ENCODE measurements at regions not wholly inside any gene's neighbourhood (a gene's known extent, or its start where the extent isn't known, plus 50 kb on each side); places are given as distances from the start of the nearest gene placed in this dataset.
"Not testable (repeated sequence)": the region's sequence is repeated elsewhere in the genome, so short reads cannot be mapped to it uniquely, and the experiment has no call there.

DNA sequence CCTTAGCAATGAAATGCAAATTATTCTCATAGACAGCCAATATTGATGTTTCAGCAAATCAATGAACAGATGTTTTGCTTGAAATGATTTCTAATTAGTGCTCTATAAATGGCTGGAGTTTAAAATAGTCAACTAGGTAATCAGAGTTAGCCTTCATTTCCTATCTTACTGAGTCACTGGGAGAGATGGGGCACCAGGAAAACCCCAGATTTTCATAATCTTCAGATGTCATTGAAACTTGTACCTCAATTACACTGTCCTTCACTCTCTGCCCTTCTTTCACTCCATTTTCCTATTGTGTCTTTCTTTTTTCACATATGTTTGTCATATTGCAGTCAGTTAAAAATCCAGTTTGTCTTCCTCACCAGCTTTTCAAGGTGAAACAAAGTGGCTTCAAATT, 92.7 kb downstream of the C12orf75 start:
- in situ Hi-C loops (cut with MboI; ENCODE audit: low sequenced_read_pairs): loop anchor here (25.0 kb wide), 1 partner anchor 714 kb away; the partner anchor contains the start of gene NUAK1

DNA sequence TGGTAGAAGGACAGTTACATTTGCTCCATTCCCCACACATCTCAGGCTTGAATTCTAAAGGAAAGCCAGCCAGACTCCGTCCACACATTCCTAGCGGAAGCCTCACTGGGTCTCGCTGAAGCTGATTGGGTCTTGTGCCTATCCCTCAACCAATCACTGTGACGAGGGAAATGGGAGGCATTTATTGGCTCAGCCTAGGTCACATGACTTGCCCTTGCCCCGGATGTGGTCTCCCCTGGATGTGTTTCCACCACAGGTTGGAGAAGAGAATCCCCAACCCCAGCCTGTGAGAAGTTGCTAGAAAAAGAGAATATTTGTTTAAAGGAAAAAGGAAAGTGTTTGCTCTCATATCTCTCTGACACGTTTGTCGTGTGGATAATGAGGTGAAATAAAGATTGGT, 93.4 kb downstream of the C12orf75 start:
- in situ Hi-C loops (cut with MboI; ENCODE audit: low sequenced_read_pairs): loop anchor here (25.0 kb wide), 1 partner anchor 713 kb away; the partner anchor contains the start of gene NUAK1

DNA sequence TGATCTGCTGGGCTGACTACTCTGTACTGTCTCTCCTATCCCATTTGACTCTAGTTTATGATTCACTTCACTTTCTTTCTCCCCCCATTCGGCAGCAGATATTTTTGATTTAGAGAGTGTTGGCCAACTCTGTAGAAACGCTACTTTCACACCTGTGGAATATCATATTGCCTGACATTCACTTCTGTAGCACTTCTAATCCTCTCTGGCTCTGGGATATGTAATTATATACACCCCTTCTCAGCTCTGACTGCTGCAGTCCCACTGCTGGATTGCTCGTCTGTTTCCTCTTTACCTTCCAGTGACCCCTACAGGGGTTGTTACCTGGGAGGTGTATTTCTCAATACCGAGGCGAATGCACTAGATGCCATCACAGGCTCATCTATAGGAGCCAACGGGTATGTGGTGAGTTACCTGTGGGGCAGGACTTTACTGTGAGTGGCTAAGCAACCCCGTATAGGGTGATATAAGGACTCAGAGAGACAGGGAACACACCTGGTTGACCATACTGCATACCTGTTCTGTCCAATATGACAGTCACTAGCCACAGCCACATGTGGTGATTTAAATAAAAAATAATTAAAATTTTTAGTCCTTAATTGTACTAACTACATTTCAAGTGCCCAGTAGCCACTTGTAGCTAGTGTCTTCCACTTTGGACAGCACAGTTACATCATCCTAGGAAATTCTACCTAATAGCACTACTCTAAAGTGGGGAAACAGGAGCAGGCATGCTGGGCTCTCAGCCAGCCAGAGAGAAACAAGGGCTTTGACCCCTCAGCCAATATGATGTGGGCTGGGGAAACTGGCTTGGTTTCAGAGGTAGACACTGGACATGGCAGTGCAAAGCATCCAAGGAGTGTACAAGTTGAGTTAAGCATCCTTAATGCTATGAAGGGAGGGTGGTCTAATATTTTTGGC, 95.0 kb downstream of the C12orf75 start:
- in situ Hi-C loops (cut with MboI; ENCODE audit: low sequenced_read_pairs): no loop called here

DNA sequence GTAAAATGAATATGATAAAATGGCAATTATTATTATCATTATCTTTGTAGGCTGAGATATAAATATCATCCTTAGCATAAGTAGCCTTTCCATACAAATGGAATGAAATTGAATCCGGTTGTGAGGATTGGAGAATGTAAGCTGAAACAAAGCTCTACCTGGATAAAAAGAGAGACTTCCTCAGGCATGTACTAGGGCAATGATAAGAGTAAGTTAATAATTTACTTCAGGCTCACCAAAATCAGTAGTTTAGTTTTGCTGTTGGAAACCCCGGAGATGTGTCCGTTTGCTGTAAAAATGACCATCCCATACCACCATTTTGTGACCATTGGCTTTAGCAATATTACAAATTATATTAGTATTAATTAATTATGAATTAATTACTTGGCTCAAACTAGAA, 96.3 kb downstream of the C12orf75 start:
- in situ Hi-C loops (cut with MboI; ENCODE audit: low sequenced_read_pairs): no loop called here

DNA sequence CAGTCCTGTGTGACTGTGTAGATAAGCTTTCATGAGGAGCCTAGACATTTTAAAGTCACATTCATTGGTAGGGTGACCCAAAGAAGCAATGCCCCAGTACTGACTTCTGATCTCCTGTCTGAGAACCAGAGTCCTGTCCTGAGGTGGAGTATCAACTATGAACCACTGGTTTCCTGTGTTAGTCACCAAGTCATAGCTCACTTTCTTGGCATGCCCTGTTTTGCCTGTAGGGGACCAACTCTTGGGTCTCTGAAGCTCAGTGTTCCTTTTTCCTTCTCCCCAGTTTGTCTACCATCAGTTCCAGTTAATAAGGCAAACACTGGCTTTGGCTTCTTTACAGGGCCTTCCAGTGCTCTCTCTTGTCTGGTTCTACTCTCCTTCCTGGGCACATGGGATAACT, 97.4 kb downstream of the C12orf75 start:
- in situ Hi-C loops (cut with MboI; ENCODE audit: low sequenced_read_pairs): no loop called here

DNA sequence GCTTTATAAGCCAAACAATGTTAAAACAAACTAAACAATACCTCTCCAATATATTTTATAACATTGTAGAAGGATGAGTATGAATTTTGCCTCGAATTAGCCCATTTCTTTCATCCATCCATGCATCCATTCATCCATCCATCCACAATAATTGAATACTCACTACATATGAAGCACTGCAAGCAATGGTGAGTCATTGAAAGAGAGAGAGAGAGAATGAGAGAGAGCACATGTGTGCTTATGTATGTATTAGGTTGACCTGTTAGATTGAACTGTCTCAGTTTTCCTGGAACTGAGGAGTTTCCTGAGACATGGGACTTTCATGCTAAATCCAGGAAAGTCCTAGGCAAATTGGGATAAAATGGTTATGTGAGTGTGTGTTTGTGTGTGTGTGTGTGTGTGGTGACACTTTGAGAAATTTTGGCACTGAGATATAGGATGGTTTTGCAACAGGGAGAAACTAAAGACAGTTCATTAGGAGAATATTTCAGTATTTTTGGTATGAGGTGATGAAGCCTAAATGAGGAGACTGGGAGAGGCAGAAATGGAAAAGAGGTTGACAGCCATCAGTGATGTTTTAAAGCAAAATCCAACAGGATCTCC, 98.4 kb downstream of the C12orf75 start:
- in situ Hi-C loops (cut with MboI; ENCODE audit: low sequenced_read_pairs): no loop called here

DNA sequence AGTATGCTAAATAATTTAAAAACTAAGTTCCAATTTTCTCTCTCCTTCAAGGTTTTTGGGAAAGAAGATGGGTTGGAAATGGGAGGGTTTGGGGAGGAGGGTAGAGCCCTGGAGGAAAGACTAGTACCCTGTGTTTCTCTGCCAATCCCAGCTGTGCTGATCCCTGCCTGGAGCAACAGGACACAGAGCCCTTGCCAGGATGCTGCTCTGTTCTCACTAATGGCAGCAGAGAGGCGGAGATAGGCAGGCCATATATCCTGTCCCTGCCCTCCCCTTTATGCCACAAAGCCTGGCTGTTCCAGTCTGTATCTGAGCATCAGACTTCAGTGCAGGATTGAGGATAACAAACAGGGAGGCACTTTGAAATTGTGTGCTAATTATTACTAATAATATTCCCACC, 99.0 kb downstream of the C12orf75 start:
- in situ Hi-C loops (cut with MboI; ENCODE audit: low sequenced_read_pairs): no loop called here

DNA sequence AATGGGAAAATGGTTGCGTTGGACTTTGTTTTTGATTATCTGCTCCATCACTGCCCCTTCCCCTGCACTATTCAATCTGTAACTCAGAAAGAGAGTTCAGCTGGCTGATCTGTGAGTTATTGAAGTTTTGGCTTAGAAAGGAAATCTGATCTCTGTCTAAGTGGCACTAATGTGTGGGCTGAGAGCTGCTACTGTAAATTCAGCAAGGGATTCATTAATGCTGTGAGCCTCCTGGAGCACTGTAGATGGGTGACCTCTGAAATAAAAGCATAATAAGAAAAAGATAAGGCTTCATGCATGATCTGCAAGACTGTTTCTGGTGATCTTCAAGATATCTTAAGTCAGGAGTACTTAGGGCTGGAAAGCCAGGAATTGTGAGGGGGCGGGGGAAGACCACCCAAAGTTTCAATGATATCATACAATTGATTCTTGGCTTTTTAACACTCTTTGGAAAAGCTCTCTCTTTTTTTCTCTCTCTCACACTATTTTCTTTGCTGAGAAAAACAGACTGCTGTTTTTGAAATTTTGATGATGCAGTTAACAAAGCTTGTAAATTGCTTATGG, 101.1 kb downstream of the C12orf75 start:
- in situ Hi-C loops (cut with MboI; ENCODE audit: low sequenced_read_pairs): no loop called here

DNA sequence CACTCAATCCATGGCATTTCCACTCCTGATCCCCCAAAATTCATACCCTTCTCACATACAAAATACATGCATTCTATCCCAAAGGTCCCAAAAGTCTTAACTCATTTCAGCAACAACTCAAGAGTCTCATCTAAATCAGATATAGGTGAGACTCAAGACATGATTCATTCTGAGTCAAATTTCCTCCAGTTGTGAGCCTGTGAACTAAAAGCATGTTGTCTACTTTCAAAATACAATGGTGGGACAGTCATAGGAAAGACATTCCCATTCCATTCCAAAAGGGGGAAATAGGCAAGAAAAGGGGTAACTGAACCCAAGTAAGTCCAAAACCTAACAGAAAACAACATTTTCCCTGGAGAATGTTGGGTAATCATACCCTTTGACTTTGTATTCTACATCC, 103.3 kb downstream of the C12orf75 start:
- in situ Hi-C loops (cut with MboI; ENCODE audit: low sequenced_read_pairs): no loop called here

DNA sequence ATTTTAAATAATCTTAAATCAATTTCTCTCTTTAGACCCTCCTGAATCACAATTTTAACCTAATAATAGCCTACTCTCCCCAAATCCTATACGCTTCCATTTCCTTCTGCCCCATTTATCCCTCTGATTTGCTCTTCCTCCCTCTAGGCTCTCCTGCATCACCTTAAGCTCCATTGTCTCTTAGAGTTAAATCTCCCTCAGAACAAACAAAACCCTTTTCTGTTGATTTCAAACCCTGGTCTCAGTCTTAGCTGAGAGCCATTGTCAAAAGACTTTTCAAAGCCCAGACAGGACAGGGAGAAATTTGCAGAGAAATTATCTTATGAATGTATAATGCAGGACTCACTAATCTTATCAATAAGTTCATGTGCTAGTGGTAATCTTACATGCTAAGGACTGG, 106.1 kb downstream of the C12orf75 start:
- in situ Hi-C loops (cut with MboI; ENCODE audit: low sequenced_read_pairs): no loop called here

DNA sequence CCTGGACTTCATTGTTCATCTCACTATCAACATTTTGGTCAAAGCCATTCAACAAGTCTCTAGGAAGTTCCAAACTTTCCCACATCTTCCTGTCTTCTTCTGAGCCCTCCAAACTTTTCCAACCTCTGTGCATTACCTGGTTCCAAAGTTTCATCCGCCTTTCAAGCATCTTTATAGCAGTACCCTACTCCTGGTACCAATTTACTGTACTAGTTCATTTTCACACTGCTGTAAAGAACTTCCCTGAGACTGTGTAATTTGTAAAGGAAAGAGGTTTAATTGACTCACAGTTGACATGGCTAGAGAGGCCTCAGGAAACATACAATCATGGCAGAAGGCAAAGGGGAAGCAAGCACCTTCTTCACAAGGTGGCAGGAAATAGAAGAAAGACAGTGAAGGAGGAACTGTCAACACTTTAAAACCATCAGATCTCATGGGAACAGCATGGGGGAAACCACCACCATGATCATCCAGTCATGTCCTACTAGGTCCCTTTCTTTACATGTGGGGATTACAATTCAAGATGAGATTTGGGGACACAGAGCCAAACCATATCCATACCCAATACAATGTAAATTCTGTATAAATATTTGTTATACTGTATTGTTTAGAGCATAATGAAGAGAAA, 109.7 kb downstream of the C12orf75 start:
- in situ Hi-C loops (cut with MboI; ENCODE audit: low sequenced_read_pairs): no loop called here

DNA sequence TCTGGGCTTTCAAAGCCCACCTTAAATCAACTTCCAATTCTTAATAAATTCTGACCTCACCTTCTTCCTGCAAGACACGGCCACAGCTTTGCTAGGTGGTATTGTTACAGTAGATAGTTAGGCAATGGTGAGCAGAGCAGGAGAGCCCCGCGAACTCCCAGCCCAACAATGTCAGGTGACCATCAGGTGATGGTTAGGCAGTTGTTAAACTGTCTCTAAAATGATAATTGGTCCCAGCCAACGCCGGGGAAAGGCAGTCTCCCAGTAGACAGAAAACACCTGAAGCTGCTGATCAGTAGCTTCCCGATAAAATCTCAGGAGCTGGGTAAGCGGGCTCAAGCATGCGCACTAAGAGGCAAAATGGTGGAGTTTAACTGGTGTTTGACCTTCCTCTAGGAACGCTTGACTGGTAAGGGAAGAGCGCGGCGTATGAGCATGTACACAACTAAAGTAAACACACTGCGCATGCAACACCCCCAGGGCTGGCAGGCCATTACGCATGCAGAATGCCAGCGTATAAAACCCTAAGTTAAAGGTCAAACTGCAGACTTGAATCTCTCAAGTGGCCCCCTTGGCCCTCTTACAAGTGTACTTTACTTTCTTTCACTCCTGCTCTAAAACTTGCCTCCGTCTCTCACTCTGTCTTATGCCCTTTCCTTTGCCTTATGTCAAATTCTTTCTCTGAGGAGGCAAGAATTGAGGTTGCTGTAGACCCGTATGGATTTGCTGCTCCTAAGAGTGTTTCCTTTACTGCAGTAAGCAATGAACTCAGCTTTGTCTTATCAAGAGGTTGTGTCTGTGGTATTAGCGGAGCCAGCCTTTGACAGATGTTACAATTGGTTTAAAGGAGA, 113.5 kb downstream of the C12orf75 start:
- in situ Hi-C loops (cut with MboI; ENCODE audit: low sequenced_read_pairs): no loop called here

DNA sequence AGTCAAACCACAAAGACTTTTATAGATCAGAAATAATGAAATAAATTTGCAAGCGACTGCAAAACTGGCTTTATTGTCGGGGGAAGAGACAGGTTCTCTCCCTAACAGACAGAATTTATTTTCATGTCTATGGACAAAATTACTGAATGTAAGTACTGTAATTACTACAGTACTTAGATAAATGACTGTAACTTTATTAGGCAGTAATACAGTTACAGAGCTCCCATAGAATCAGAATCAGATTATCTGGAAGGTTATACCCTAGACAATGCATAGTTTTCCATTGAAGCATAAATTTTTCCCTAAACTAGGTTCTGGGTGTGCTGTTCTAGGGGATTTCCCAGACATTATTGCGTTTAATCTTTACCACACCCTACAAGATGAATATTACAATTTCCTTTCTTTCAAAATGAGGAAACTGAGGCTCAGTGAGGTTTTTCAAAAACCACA, 114.2 kb downstream of the C12orf75 start:
- in situ Hi-C loops (cut with MboI; ENCODE audit: low sequenced_read_pairs): no loop called here

DNA sequence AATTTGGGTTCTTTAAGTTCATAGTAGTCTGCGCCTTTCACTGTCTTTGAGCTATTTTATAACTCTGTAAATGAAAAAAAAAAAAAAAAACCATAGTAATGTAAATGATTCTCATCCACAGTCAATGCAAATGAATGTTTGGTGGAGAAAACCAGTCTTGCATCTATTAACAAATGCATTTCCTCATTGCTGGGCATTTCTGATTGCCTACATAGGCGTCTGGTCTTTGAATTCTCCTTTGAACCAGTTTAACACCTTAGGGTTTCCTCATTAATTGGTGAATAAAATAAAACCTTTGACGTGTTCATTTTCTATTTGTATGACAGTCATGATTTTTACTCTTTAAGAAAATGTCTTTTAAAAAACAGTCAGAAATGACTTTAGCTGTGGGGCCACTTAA, 114.8 kb downstream of the C12orf75 start:
- in situ Hi-C loops (cut with MboI; ENCODE audit: low sequenced_read_pairs): no loop called here

DNA sequence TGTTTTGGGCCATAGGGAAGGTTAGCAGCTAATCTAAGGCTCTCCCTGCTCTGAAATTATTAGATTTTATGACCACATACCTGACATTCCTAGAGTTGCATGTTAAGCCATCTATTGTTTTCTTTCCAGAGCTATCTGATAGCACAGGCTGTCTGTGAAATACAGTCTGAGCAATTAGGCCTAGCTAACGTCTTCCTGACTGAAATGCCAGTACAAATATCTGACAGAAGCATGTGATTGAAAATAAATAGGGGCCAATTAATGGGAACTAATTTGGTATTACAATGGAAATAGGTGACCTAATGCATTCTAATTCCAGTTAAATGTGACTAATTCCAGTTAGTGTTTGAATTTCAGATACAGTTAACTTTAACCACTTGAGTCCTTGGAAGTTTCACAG, 115.2 kb downstream of the C12orf75 start:
- in situ Hi-C loops (cut with MboI; ENCODE audit: low sequenced_read_pairs): no loop called here

DNA sequence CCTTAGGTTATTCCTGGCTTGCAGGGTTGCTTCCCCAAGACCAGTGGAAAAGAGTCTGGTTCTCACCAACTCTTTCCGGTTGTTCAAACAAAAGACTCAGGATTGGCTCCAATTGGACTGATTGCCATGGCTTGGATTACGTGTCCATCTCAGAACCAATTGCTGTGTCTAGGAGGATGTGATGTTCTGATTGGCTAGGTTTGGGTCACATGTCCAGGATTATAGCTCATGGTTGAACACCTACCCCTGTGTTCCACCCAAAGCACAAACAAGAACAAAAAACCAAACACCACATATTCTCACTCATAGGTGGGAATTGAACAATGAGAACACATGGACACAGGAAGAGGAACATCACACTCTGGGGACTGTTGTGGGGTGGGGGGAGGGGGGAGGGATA, 116.0 kb downstream of the C12orf75 start:
- in situ Hi-C loops (cut with MboI; ENCODE audit: low sequenced_read_pairs): not testable (repeated sequence)

DNA sequence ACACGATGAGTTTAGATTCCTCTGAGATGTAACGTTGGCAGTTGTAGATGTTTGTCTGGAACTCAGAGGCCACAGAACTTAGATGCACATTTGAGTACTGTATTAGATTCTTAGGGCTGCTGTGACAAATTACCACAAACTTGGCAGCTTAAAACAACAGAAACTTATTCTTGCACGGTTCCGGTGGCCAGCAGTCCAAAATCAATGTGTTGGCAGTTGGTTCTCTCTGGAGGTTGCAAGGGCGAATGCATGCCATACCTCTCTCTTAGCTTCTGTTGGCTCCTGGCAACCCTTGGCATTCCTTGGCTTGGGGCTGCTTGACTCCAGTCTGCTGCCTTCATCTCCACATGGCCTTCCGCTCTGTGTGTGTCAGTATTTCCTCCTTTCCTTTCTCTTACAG, 118.9 kb downstream of the C12orf75 start:
- in situ Hi-C loops (cut with MboI; ENCODE audit: low sequenced_read_pairs): no loop called here

DNA sequence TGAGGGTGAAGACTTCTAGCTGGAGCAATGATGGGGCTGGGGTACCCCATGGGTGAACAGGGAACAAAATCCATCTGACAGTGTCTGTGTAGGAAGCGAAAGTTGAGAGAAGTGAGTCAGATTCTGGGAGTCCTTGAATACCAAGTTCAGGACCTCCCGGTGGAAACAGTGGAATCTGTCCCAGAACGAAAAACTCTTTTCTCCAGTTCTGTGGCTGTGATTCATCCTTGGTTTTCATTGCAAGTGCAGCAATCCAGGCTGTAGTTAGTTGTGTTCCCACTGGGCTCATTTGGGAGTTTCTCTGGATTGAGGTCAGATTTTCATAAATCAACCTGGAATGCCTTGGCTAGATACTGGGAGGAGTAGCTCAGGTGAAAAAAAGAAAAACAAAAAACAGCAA, 120.7 kb downstream of the C12orf75 start:
- in situ Hi-C loops (cut with MboI; ENCODE audit: low sequenced_read_pairs): no loop called here

DNA sequence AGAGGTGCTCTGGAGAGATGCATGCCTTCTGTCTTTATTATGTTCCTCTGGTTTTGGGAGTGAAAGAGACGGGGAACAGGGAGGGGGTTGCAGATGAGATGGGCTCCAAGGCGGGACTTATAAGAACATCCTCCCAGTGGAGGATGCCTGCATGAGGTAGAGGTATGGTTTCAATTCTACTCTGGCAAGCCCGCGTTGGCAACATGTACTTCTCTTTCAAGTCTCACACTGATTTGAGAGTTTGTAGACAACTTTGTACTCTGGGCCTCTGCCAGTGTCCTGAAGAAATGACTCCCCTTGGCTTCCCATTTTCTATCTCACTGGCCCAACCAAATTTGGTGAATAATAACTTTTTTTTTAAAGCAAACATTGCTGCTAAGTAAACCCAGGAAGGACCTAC, 121.3 kb downstream of the C12orf75 start:
- in situ Hi-C loops (cut with MboI; ENCODE audit: low sequenced_read_pairs): no loop called here

DNA sequence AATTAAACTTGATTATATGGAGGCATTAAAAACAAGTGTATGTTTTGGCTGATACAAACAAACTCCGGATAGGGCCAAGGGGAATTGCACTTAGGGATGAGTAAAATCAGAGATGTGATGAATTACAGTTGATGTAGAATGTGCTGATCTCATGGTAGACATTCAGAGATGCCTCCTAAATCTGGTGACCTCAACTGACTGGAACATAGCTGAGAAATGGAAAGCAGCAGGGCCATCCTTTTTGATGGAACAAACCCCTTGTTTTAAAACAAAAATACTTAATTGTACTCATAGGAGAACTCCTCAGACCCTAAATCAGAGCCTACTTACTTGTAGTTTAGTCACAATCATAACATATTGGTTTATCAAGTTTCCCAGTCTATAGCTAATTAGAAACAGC, 122.8 kb downstream of the C12orf75 start:
- in situ Hi-C loops (cut with MboI; ENCODE audit: low sequenced_read_pairs): no loop called here

DNA sequence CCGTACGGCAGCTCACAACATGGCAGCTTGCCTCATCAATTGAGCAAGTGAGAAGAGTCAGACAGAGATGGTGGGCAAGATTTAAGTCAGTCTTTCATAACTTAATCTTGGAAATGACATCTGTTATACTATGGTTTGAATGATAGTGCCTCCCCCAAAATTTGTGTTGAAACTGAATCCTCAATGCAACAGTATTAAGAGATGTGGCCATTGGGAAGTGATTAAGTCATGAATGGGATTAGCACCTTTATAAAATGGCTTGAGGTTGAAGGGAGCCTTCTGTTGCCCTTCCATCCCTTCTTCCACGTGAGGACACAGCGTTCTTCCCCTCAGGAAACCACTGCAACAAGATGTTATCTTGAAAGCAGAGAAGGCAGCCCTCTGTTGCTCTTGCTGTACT, 124.2 kb downstream of the C12orf75 start:
- in situ Hi-C loops (cut with MboI; ENCODE audit: low sequenced_read_pairs): no loop called here
